ENCODE measurements at regions not wholly inside any gene's neighbourhood (a gene's known extent, or its start where the extent isn't known, plus 50 kb on each side); places are given as distances from the start of the nearest gene placed in this dataset.
A peak's percentile ranks its signal among the peaks of the same experiment; 100 is the strongest.

DNA sequence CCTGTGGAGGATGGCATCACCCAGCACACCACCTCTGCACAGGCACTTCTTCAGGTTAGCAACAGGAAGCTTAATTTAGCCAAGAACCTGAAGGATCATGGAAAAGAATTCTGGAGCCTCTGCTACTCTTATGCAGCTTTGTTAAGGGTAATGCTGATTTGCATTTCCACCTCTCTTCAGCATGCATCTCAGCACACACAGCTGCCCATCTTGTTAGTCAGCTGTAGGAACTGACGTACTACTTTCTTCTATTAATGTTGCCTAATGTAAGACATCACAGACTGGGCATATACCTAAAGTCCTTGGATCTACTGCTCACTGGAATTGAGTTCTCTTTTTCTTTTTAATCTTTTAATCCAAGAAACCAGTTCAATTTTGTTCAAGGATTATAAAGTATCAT, 181.0 kb downstream of the SPP2 start:
- DNase-seq: no peak
- intact Hi-C loops (cut with micrococcal nuclease): no loop called here
- Mint-ChIP-seq H3K9me3 (peaks cover 7% of the 10 kb centered on the region), H3K27me3 (peaks cover 6% of the 10 kb centered on the region), H3K36me3 (ENCODE audit: low read depth) (no peaks in the 10 kb centered on the region), H3K4me3 (no peak overlapping the region), H3K27ac (no peak overlapping the region), H3K4me1 (no peaks in the 10 kb centered on the region)

- peaks cover 13% of the 10 kb centered on the region for H3K9me3 Mint-ChIP-seq
- intact Hi-C loops (cut with micrococcal nuclease): no loop called here
- H3K4me1 Mint-ChIP-seq: peaks cover 19% of the 10 kb centered on the region
- peaks cover 3% of the 10 kb centered on the region for H3K27me3 Mint-ChIP-seq
- H3K4me3 Mint-ChIP-seq: no peak overlapping the region
- no peak overlapping the region for H3K27ac Mint-ChIP-seq
- H3K36me3 Mint-ChIP-seq (ENCODE audit: low read depth): no peaks in the 10 kb centered on the region
- peak; percentile 6 for DNase-seq
These were observed 168.5 kb downstream of the SPP2 start for GRCh38 chr2:234219046-234219310.

DNA sequence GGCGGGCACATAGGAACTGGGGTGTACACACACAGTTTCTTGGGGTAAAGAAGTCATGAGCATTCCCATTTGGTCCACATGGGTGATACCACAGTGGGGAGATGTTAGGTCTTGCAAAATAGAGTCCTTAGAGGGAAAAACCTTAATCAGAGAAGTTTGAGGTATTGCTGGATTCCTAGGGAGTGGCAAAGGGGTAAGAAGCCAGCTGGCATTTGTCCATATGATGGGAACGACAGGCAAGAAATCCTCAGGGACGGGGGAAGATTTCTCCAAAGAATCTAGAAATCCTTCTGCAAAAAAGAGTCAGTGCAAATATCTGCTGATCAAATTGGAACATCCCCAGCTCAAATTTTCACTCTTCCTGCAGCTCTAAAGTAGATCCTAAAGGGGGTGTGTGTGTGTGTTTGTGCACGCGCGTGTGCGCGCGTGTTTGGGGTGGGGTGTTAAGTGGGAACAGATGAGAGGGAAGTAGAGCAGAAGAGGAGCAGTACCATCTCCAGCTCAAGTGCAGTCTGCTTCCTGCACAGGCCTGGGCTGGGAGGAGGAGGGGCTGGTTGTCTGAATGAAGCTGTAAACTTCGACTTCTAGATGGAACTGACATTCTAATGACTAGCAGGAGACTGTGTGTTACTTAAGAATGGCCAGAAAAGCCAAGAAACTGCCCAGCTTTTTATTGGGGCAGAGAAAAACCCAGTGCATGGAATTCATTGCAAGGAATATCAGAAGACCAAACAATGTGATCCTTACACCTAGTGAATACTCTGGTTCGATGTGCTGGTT, 168.0 kb downstream of the SPP2 start:
- no peak overlapping the region for H3K27ac Mint-ChIP-seq
- no peak overlapping the region for H3K4me3 Mint-ChIP-seq
- peaks cover 10% of the 10 kb centered on the region for H3K9me3 Mint-ChIP-seq
- peaks cover 3% of the 10 kb centered on the region for H3K27me3 Mint-ChIP-seq
- no peaks in the 10 kb centered on the region for H3K36me3 Mint-ChIP-seq (ENCODE audit: low read depth)
- peaks cover 19% of the 10 kb centered on the region for H3K4me1 Mint-ChIP-seq
- intact Hi-C loops (cut with micrococcal nuclease): no loop called here
- DNase-seq: peak; percentile 59

DNA sequence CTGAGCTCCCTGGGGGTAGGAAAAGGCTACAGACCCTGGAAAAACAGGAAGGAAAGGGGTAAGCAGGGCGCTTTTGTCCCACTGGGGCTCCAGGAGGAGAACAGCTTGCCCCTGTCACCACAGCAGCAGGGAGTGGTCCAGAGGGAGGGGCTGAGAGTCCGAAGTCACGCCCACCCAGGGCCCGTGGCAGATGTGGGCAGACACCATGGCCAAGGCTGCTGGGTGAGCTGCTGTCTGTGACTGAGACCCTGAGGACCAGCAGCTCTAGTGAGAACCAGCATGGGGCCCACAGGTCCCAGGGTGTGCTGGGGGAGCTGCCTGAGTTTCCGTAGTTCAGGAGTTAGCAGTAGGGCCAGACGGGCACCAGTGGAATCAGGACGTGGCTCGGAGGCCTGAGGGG, 162.0 kb downstream of the SPP2 start:
- no peak for DNase-seq
- Mint-ChIP-seq H3K27me3 (peaks cover 7% of the 10 kb centered on the region), H3K36me3 (ENCODE audit: low read depth) (no peaks in the 10 kb centered on the region), H3K9me3 (peaks cover 9% of the 10 kb centered on the region), H3K4me3 (no peak overlapping the region), H3K27ac (no peak overlapping the region), H3K4me1 (peaks cover 9% of the 10 kb centered on the region)
- intact Hi-C loops (cut with micrococcal nuclease): no loop called here

DNA sequence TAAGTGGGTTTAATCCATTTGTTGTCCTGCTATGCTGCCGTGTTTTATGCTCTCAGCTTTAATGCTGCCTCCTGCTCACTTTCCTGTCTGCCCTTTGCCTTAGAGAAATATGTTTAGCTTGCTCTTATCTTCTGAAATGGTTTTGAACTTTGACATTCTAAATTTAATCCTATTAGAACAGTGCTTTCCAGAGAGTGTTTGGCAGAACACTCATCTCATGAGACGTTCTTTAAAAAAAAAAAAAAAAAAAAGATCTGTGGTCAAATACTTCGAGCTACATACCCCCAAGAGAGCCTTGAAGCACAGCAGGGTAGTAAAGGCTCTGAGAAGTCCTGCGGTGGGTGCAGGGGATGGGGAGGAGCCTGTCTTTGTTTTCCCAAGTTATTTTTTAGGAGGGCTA, 161.3 kb downstream of the SPP2 start:
- H3K27ac Mint-ChIP-seq: no peak overlapping the region
- no peak overlapping the region for H3K4me3 Mint-ChIP-seq
- peaks cover 6% of the 10 kb centered on the region for H3K4me1 Mint-ChIP-seq
- DNase-seq: no peak
- H3K36me3 Mint-ChIP-seq (ENCODE audit: low read depth): no peaks in the 10 kb centered on the region
- H3K27me3 Mint-ChIP-seq: peaks cover 7% of the 10 kb centered on the region
- intact Hi-C loops (cut with micrococcal nuclease): no loop called here
- H3K9me3 Mint-ChIP-seq: peaks cover 9% of the 10 kb centered on the region

GRCh38 chr2:234206738-234207137, 156.2 kb downstream of the SPP2 start:
- no peaks in the 10 kb centered on the region for H3K4me1 Mint-ChIP-seq
- H3K36me3 Mint-ChIP-seq (ENCODE audit: low read depth): peaks cover 5% of the 10 kb centered on the region
- H3K27ac Mint-ChIP-seq: no peak overlapping the region
- H3K27me3 Mint-ChIP-seq: peaks cover 6% of the 10 kb centered on the region
- peaks cover 15% of the 10 kb centered on the region for H3K9me3 Mint-ChIP-seq
- intact Hi-C loops (cut with micrococcal nuclease): no loop called here
- DNase-seq: peak; percentile 48
- H3K4me3 Mint-ChIP-seq: no peak overlapping the region

- no peak for DNase-seq
- Mint-ChIP-seq H3K9me3 (peaks cover 15% of the 10 kb centered on the region), H3K4me3 (no peak overlapping the region), H3K36me3 (ENCODE audit: low read depth) (peaks cover 5% of the 10 kb centered on the region), H3K27me3 (peaks cover 5% of the 10 kb centered on the region), H3K27ac (no peak overlapping the region), H3K4me1 (no peaks in the 10 kb centered on the region)
- intact Hi-C loops (cut with micrococcal nuclease): no loop called here
These were observed 154.0 kb downstream of the SPP2 start for GRCh38 chr2:234204480-234204879.

DNA sequence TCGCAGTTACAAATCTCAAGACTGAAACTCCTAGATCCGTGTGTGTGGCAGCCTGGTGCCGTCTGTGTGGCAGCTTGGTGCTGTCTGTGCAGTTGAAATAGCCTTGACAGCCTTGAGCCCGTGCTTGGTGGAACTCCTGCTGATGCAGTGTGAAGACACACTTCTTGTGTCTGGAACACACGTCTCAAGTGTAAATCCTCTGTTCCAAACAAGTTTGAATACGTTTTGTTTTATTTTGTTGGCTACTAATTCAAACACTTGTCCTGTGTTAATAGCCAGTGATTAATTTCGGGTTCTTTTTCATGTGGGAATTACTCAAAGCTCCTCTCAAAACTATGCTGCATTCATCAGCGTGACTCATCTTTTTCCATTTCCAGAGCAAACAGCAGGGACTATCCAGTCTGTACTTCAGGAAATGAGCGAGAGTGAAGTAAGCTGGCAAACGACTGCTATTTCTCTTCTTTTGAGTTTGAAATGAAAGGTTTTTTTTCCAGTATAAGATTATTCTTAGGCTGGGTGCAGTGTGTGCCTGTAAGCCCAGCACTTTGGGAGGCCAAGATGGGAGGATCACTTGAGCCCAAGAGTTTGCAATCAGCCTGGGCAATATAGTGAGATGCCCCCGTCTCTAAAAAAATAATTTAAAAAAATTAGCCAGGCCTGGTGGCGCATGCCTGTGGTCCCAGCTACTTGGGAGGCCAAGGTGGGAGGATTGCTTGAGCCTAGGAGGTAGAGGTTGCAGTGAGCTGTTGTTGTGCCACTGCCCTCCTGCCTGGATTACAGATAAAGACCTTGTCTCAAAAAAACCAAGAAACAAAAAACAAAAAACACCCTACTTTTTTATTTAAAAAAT, 152.9 kb downstream of the SPP2 start:
- H3K27ac Mint-ChIP-seq: no peak overlapping the region
- DNase-seq: peak; percentile 45
- H3K4me3 Mint-ChIP-seq: no peak overlapping the region
- intact Hi-C loops (cut with micrococcal nuclease): no loop called here
- no peaks in the 10 kb centered on the region for H3K4me1 Mint-ChIP-seq
- peaks cover 5% of the 10 kb centered on the region for H3K27me3 Mint-ChIP-seq
- H3K9me3 Mint-ChIP-seq: peaks cover 10% of the 10 kb centered on the region
- peaks cover 5% of the 10 kb centered on the region for H3K36me3 Mint-ChIP-seq (ENCODE audit: low read depth)

- no peak overlapping the region for H3K27ac Mint-ChIP-seq
- no peaks in the 10 kb centered on the region for H3K4me1 Mint-ChIP-seq
- no peak overlapping the region for H3K4me3 Mint-ChIP-seq
- peaks cover 6% of the 10 kb centered on the region for H3K27me3 Mint-ChIP-seq
- peaks cover 12% of the 10 kb centered on the region for H3K9me3 Mint-ChIP-seq
- intact Hi-C loops (cut with micrococcal nuclease): no loop called here
- H3K36me3 Mint-ChIP-seq (ENCODE audit: low read depth): peaks cover 5% of the 10 kb centered on the region
- DNase-seq: no peak
These were observed 152.1 kb downstream of the SPP2 start for GRCh38 chr2:234202601-234203000.

- no peak for DNase-seq
- intact Hi-C loops (cut with micrococcal nuclease): no loop called here
- no peak overlapping the region for H3K27ac Mint-ChIP-seq
- no peaks in the 10 kb centered on the region for H3K4me1 Mint-ChIP-seq
- peaks cover 5% of the 10 kb centered on the region for H3K36me3 Mint-ChIP-seq (ENCODE audit: low read depth)
- H3K27me3 Mint-ChIP-seq: peaks cover 17% of the 10 kb centered on the region
- no peak overlapping the region for H3K4me3 Mint-ChIP-seq
- peaks cover 16% of the 10 kb centered on the region for H3K9me3 Mint-ChIP-seq
These were observed 149.5 kb downstream of the SPP2 start for GRCh38 chr2:234199996-234200395.

- peaks cover 3% of the 10 kb centered on the region for H3K36me3 Mint-ChIP-seq (ENCODE audit: low read depth)
- no peak for DNase-seq
- H3K4me1 Mint-ChIP-seq: no peaks in the 10 kb centered on the region
- H3K4me3 Mint-ChIP-seq: no peak overlapping the region
- peaks cover 19% of the 10 kb centered on the region for H3K9me3 Mint-ChIP-seq
- H3K27me3 Mint-ChIP-seq: peaks cover 23% of the 10 kb centered on the region
- intact Hi-C loops (cut with micrococcal nuclease): no loop called here
- no peak overlapping the region for H3K27ac Mint-ChIP-seq
These were observed 148.5 kb downstream of the SPP2 start for GRCh38 chr2:234198976-234199375.

GRCh38 chr2:234195516-234195915, 145.0 kb downstream of the SPP2 start:
- intact Hi-C loops (cut with micrococcal nuclease): no loop called here
- Mint-ChIP-seq H3K27me3 (peaks cover 28% of the 10 kb centered on the region), H3K36me3 (ENCODE audit: low read depth) (peaks cover 2% of the 10 kb centered on the region), H3K27ac (no peak overlapping the region), H3K4me3 (no peak overlapping the region), H3K9me3 (peaks cover 10% of the 10 kb centered on the region), H3K4me1 (no peaks in the 10 kb centered on the region)
- no peak for DNase-seq

DNA sequence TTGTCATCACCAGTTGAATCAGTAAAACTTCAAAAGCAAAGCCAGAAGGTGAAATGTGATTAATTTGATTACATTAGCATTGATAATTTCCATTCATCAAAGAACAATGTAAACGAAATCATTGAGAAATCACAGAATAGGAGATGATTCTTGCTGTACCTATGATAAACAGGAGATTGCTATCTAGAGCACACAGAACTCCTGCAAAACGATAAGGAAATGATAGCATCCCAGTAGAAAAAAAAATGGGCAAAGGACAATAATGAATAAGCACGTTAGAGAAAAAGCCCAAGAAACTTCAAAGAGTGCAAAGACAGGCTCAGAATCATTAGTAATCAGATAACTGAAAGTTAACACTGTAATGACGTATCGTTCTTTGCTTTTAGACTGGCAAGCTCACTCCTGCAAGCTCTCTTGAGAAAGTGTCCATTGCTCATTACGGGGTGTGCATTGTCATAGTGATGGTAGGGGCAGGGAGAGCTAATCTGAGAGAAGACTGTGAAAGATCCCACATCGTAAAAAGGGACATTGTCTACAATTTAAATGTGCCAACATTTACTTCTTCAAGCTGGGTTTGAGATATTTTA, 143.6 kb downstream of the SPP2 start:
- Mint-ChIP-seq H3K4me3 (no peak overlapping the region), H3K4me1 (no peaks in the 10 kb centered on the region), H3K9me3 (peaks cover 10% of the 10 kb centered on the region), H3K27ac (no peak overlapping the region), H3K27me3 (peaks cover 25% of the 10 kb centered on the region), H3K36me3 (ENCODE audit: low read depth) (peaks cover 2% of the 10 kb centered on the region)
- intact Hi-C loops (cut with micrococcal nuclease): no loop called here
- no peak for DNase-seq

DNA sequence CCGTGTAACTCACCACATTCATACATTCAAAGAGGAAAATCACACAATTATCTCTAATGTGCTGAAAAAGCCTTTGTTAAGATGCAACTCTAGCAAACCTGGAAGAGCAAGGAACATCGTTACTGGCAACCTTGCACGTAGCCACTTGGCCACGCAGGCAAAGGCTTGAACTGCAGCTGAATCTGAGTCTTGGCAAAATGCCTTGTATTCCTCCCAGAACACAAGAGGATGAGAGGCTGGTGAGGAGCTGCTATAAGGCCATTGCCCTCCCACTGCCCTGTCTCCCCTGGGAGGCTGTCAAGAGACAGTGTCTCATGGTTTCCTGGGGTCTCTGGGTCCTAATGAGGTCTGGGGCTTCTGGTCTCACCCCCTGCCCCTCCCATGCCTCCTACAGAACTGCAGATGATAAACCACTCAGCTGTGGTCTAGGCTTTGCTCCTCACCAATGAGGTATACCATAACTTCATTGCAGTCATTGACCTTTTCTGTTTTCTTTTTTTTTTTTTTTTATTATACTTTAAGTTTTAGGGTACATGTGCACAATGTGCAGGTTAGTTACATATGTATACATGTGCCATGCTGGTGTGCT, 141.4 kb downstream of the SPP2 start:
- intact Hi-C loops (cut with micrococcal nuclease): no loop called here

More for the DNA sequence above, 141.4 kb downstream of the SPP2 start:
- no peak for DNase-seq
- Mint-ChIP-seq H3K36me3 (ENCODE audit: low read depth) (peaks cover 2% of the 10 kb centered on the region), H3K9me3 (peaks cover 8% of the 10 kb centered on the region), H3K27ac (no peak overlapping the region), H3K4me1 (no peaks in the 10 kb centered on the region), H3K4me3 (no peak overlapping the region), H3K27me3 (peaks cover 19% of the 10 kb centered on the region)
